ENCODE measurements at regions not wholly inside any gene's neighbourhood (a gene's known extent, or its start where the extent isn't known, plus 50 kb on each side); places are given as distances from the start of the nearest gene placed in this dataset.

DNA sequence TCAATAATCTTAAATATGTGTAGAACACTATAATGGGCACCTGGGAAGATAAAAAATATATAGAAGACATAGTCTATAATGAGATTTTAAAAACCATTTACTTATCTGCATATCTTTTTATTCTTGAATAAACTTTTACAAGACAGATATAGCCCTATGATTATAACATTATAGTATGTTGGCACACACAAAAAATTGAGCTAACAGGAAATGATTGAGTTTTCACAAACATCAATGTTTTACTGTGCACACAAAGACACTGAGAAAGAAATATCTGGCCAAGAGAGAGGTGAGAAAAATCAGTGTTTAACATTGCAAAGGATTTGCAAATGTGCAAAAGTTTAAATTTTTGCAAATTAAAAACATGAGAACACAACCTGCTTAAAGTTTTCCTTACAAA, 124.3 kb downstream of the BBS10 start:
- no peak overlapping the region for H3K4me3 ChIP-seq (ENCODE audit: low read depth, low read length)
- TF ChIP-seq CTCF (IDR thresholded peaks at IDR 0.05; ENCODE audit: low read depth, low read length) = no peak

- H3K4me3 ChIP-seq (ENCODE audit: low read depth, low read length) = no peak overlapping the region
- no peak for TF ChIP-seq CTCF (IDR thresholded peaks at IDR 0.05; ENCODE audit: low read depth, low read length)
These were observed 127.2 kb downstream of the BBS10 start for GRCh38 chr12:76220980-76221379.

DNA sequence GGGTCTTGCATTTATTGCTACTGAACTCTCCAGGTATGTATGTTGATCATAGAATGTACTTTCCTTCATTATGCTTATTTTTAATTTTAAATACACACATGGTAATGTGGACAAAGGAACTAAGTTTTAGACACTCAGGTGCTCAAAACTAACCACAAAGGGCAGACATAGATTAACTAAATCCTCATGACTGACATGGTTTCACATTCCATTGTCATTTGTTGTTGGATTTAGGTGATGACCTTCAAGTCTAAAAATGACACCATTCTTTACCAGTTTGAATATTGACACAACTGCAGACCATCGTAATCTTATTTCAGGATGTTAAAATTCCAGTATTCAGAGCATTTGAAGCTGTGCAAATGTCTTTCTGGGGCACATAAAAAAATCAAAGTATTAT, 128.4 kb downstream of the BBS10 start:
- no peak for TF ChIP-seq CTCF (IDR thresholded peaks at IDR 0.05; ENCODE audit: low read depth, low read length)
- H3K4me3 ChIP-seq (ENCODE audit: low read depth, low read length) = no peak overlapping the region

GRCh38 chr12:76216585-76217472, 131.4 kb downstream of the BBS10 start:
- TF ChIP-seq CTCF (IDR thresholded peaks at IDR 0.05; ENCODE audit: low read depth, low read length) = no peak

DNA sequence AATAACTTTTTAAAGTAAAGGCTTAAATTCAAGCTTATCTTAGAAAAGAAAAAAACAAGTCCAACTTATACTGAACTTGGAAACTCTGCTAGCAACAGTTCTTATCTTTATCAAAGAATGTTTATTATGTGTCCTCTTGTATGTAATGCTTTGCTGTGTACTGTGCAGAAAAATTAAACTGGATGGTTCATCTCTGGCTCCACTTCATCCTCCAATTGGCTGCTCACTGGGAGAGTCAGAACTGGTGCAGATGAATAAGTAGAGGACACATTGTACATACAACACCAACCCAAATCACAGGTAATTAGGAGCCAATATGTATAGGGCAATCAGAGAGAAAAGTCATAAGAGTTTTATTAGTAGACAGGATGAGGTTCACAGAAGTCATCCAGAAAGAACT, 123.6 kb upstream of the NAP1L1 start:
- no peak overlapping the region for H3K4me3 ChIP-seq (ENCODE audit: low read depth, low read length)
- no peak for TF ChIP-seq CTCF (IDR thresholded peaks at IDR 0.05; ENCODE audit: low read depth, low read length)

More at GRCh38 chr12:76216585-76217472, 131.4 kb downstream of the BBS10 start:
- H3K4me3 ChIP-seq (ENCODE audit: low read depth, low read length) = no peak overlapping the region

- no peak for TF ChIP-seq CTCF (IDR thresholded peaks at IDR 0.05; ENCODE audit: low read depth, low read length)
These were observed 122.2 kb upstream of the NAP1L1 start for GRCh38 chr12:76206677-76207072.

DNA sequence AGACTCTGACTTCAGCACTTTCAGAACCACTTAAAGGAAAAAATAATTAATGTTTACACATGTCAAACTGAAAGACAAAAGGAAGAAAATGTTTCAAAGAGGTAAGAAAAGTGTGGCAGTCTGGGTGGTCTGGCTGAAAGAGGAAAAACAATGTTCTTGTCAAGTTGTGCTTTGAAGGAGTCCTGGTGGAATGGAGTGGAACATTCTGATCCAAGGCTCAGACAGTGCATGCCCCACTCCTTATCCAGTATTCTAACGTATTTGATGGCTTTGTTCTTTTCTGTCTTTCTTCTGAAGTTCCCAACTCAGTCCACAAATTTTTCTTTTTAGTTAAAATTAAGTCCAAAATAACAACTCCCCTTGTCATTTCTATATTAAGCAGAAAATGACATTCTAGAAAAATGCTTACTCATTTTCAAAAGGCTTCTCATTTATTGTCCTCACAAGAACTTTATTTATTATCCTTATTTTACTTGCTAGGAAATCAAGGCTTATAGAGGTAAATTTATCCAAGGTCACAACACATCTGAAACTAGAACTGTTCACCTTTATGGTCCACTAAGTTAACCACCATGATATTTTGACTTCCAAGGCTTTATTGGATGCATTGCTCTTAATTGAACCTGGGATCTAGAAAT, 121.7 kb upstream of the NAP1L1 start:
- TF ChIP-seq CTCF (IDR thresholded peaks at IDR 0.05; ENCODE audit: low read depth, low read length) = no peak
- H3K4me3 ChIP-seq (ENCODE audit: low read depth, low read length) = no peak overlapping the region

More at GRCh38 chr12:76206677-76207072, 122.2 kb upstream of the NAP1L1 start:
- H3K4me3 ChIP-seq (ENCODE audit: low read depth, low read length) = no peak overlapping the region
